Kidney tubule cell (primary cell): ENCODE measurements at regions not wholly inside any gene's neighbourhood (a gene's known extent, or its start where the extent isn't known, plus 50 kb on each side); places are given as distances from the start of the nearest gene placed in this dataset.
A peak's percentile ranks its signal among the peaks of the same experiment; 100 is the strongest.
"Not testable (repeated sequence)": the region's sequence is repeated elsewhere in the genome, so short reads cannot be mapped to it uniquely, and the experiment has no call there.

ENCODE experiments used
- DNase-seq: peaks from one replicate; pipeline ENCODE4 v3.0.0-alpha.2; 2018; ENCODE audit warnings: low spot score

- DNase-seq, result no peak
Measured at GRCh38 chr9:102941868-102942267, 53.3 kb upstream of the CYLC2 start.

DNA sequence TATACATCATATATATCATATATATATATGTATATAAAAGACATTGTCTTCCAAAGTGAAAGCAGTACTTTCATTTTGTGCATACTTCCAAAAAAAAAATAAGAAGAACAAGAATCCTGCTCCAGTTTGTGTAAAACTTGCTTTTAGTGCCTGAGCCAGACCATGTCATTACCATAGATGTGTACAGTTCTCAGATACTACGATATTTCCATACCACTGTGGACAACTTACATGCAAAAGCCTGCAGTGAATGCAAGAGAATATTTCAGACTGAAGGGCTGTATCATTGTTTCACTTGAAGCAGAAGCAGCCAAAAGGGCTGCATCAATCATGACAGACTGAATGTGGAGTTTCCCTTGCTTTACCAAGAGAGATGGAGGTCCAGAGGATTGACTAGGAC lies 72.6 kb upstream of the CYLC2 start:
- no peak for DNase-seq

- DNase-seq, result no peak
Measured at GRCh38 chr9:102911185-102911584, 83.9 kb upstream of the CYLC2 start.

DNA sequence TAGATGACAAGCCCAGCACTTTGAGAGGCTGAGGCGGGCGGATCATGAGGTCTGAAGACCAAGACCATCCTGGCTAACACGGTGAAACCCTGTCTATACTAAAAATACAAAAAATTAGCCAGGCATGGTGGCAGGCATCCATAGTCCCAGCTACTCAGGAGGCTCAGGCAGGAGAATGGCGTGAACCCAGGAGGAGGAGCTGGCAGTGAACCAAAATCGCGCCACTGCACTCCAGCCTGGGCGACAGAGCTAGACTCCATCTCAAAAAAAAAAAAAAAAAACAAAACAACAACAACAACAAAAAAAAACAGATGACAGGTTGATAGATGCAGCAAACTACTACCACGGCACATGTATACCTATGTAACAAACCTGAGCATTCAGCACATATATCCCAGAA lies 89.3 kb upstream of the CYLC2 start:
- DNase-seq, result not testable (repeated sequence)

- DNase-seq, result no peak
Measured at GRCh38 chr9:102892025-102892424, 103.1 kb upstream of the CYLC2 start.

DNA sequence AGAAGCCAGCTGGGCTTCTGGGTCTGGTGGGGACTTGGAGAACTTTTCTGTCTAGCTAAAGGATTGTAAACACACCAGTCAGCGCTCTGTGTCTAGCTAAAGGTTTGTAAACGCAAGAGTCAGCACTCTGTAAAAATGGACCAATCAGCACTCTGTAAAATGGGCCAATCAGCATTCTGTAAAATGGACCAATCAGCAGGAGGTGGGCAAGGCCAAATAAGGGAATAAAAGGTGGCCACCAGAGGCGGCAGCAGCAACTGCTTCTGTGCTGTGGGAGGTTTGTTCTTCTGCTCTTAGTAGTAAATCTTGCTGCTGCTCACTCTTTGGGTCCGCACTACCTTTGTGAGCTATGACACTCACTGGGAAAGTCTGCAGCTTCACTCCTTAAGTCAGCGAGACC lies 106.4 kb upstream of the CYLC2 start:
- DNase-seq, result not testable (repeated sequence)

GRCh38 chr9:102875687-102876086 lies 119.4 kb upstream of the CYLC2 start:
- DNase-seq, result no peak

GRCh38 chr9:102867488-102867887 lies 127.6 kb upstream of the CYLC2 start:
- peak; percentile 99 for DNase-seq

DNA sequence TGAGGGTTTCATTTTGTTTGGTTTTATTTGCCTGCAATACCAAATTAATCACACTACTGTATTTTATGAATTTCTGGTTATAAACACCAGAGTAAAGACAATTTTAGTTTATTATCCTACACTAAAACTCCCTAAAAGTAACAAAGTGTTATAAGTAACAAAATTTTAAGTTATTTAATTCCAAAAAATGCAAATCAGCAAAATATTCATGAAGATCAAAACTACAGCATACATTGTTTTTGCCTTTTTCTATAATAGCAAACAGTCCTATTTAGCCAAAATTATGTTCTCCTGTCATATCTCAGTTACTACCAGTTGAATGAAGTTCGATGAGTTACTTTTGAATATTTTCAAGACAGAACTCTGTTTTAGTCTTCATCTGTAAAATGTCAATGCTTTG lies 132.7 kb upstream of the CYLC2 start:
- DNase-seq, result no peak

- no peak for DNase-seq
Measured at GRCh38 chr9:102855641-102856040, 139.5 kb upstream of the CYLC2 start.

GRCh38 chr9:102845827-102846371 lies 149.2 kb upstream of the CYLC2 start:
- DNase-seq, result no peak

DNA sequence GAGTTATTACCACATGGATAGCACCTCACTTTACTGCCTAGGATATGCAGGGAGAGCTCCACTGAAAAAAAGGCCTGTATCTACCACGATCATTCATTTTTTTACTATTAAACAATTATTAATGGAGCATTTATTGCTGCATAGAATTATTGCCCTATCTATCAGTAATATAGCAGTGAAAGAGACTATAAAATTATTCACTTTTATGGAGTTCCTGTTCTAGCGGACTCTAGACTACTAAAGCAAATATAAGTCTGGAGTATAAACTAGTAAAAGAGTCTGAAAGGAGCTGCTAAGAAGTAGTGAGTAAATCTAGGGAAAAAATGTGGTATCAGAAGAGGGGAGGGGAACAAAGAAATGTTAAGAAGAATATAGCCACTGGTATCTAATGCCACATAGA lies 150.4 kb upstream of the CYLC2 start:
- no peak for DNase-seq

DNA sequence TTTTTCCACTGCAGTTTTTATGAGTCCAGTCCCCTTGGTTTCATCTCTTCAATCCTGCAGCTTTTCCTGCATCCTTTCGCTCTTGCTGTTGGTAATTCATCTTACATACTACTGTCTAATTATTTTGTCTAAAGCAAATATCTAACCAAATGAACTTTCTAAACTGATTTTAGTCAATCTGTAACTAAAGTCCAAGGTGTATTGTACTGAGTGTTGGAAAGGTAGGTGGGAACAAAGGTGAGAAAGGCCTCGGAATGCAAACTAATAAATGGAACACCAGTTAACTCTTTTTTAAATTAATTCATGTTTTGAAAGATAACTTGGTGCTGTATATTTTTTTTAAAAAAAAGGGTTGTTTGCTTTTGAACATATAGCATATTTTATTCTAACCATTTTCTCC lies 152.7 kb upstream of the CYLC2 start:
- DNase-seq, result no peak

GRCh38 chr9:102841376-102841775 lies 153.8 kb upstream of the CYLC2 start:
- DNase-seq, result no peak

DNA sequence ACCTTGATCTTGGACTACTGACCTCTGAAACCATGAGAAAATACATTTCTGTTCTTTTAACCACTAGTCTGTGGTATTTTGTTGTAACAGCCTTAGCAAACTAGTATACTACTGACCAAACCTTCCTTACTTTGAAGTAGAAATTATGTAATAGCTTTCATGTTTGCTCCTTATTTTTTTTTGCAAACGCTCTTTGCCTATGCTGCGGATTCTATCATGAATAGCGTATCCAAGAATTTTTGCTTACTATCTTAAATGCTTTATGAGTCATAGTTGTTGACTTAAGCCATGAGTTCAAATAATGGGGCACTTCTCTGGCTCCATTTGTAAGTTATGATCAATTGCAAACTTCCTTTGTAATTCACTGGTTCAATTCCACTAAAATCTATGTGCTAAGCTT lies 154.8 kb upstream of the CYLC2 start:
- no peak for DNase-seq

DNA sequence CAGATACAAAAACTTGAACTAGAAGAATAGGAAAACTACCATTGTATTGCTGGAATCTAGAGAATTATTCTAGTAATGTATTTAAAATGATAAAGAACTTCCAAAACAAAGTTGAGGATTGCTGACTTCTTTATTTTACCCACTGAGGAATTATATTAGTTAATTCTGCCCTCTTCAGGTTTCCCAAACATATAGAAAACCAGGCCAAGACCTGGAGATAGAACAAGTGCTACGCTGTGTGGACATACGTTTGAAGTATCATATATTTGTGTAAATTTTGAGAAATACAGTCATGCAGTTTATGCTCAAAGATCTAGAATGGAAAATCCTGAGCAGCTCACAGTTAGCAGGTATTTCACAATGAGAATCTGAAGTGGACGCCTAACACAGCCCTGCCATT lies 162.3 kb upstream of the CYLC2 start:
- DNase-seq, result no peak

DNA sequence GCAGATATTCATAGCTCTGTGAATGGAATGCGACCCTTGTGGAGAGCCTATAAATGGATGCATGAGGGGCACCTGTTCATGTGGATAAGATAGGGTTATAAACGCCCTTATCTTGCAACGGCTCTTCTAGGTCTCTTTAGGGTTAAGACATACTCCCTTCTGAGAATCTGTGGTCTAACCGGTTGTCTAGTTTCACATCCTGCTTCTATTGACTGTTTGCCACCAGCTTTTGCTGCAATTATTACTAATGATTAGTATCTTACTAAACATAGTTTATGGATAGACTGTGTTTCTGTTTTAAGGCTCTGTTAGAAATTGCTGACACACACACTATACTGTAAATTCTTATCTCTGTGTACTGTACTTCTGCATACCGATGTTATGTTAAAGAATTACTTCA lies 198.9 kb upstream of the CYLC2 start:
- no peak for DNase-seq

GRCh38 chr9:102795532-102795931 lies 199.6 kb upstream of the CYLC2 start:
- no peak for DNase-seq

DNA sequence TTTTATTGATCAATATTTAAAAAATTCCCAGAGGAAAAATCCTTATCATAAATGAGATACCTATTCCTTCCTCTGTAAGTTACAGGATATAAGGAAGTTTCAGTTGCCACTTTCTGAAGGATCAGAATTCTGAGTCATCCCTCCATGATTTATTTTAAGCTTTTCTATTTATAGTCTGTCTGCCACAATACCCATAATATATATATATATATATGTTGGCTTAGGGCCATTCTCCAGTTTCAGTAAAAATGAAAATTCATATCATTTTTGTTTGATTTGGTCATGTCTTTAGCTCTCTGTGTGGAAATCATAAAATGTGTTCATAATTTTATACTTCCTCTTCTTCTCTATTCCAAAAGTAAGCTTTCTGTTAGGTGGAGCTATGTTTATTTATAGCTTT lies 215.8 kb upstream of the CYLC2 start:
- peak; percentile 7 for DNase-seq

GRCh38 chr9:102778746-102779145 lies 216.4 kb upstream of the CYLC2 start:
- DNase-seq, result no peak

GRCh38 chr9:102770704-102771103 lies 224.4 kb upstream of the CYLC2 start:
- no peak for DNase-seq

DNA sequence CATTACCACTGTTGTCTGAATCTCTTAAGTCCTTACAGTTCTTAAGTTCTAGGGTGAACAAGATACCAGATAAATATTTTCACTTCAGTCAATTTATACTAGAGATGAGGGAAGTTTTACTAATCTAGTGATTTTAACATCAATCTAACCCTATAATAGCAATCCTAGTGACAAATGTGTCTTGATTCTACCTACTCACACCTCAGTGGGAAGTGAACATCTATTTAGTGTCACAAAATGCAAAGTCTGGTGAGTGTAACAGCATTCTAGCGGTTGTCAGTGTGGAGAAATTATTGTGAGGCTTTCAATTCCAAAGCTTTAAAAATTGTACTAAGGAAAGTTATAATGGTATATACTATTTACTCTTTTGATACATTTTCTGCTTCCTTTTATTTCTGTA lies 225.8 kb upstream of the CYLC2 start:
- no peak for DNase-seq

- DNase-seq, result no peak
Measured at GRCh38 chr9:102768002-102768401, 227.1 kb upstream of the CYLC2 start.

DNA sequence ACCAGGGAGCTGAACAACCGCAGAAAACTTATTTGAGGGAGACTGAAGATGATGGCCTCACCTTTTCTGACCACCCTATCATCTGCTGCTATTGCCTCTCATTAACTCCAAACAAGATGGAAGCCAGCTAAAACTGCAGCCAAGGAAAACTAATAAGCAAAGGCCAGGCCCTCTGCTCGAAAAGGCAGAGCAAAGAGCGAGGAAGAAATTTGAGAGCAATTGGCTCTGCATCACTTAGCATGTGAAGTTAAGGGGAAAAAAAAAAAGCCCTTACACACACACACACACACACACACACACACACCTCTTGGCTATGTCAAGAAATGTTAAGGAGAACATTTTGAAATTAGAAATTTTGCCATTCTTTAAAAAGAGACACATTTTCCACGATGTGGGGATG lies 228.1 kb upstream of the CYLC2 start:
- DNase-seq, result no peak

DNA sequence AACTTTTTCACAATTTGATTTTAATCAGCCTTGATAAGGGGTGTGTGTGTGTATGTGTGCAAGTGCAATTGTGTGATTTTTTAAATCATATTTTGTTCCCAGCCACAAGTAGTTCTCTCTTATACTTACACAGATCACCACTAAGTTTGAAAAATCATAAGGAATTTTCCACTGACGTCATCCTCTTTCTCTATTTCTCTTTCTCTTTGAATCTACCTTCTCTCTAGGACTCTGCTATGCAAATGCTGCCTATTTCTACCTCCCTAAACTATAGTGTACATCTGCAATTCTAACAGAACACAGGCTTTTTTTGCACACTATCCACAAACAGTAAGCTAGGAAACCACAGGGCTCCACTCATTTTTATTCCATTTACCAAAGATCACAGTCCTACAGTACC lies 254.6 kb upstream of the CYLC2 start:
- no peak for DNase-seq
